ENCODE measurements at regions not wholly inside any gene's neighbourhood (a gene's known extent, or its start where the extent isn't known, plus 50 kb on each side); places are given as distances from the start of the nearest gene placed in this dataset.
A peak's percentile ranks its signal among the peaks of the same experiment; 100 is the strongest.

DNA sequence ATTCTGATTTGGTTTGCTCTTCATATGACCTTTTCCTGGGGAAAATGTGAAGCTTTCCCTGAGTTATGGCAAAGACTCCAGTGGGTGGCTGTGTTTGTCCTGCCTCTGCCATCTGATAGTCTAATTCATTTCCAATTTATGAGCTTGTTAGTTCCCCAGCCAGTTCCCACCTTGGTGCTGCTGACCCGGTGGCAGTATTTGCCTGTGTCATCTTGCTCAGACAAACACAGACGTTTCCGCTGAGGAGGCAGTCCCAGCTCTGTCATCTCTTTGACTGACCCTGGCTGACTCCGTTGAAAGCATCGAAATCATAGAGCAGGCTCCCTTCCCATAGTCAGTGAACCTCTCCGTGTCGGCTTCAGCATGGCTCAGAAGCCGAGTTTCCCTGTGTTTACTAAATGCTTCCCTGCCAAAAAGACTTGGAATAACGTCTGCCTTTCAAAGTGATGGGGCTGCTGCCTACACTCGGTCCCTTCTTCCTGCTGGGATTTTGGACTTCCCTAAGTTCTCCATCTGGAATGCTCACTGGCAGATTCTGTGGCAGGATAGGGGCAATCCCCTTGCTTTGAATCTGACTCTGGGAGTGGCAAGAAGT lies 538.3 kb downstream of the NPIPA7 start:
- TF ChIP-seq, protein P1, sequence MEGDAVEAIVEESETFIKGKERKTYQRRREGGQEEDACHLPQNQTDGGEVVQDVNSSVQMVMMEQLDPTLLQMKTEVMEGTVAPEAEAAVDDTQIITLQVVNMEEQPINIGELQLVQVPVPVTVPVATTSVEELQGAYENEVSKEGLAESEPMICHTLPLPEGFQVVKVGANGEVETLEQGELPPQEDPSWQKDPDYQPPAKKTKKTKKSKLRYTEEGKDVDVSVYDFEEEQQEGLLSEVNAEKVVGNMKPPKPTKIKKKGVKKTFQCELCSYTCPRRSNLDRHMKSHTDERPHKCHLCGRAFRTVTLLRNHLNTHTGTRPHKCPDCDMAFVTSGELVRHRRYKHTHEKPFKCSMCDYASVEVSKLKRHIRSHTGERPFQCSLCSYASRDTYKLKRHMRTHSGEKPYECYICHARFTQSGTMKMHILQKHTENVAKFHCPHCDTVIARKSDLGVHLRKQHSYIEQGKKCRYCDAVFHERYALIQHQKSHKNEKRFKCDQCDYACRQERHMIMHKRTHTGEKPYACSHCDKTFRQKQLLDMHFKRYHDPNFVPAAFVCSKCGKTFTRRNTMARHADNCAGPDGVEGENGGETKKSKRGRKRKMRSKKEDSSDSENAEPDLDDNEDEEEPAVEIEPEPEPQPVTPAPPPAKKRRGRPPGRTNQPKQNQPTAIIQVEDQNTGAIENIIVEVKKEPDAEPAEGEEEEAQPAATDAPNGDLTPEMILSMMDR (conservative IDR thresholded peaks at IDR 0.05), result no peak
- peak overlapping the region; percentile 43 for H3K27ac ChIP-seq

DNA sequence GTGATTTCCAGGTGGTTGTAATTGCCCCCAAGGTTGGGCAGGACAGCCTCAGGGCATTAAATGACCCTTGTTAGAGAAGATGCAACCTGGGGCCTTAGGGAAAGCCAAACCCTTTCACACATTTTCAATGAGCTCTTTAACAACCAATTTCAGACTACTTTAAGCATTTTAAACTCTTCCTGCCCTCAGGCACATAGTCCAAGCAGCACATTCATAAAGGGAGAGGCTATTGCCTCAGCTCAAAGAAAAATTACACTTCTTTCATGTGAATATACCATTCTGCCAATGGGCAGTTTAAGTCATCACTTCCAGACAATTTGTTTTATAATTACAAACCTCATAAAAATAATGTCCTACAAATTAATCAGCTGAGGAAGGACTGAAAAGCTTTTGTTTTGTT lies 544.5 kb downstream of the NPIPA7 start:
- no peak overlapping the region for H3K27ac ChIP-seq
- TF ChIP-seq, protein P1 (conservative IDR thresholded peaks at IDR 0.05), result no peak

DNA sequence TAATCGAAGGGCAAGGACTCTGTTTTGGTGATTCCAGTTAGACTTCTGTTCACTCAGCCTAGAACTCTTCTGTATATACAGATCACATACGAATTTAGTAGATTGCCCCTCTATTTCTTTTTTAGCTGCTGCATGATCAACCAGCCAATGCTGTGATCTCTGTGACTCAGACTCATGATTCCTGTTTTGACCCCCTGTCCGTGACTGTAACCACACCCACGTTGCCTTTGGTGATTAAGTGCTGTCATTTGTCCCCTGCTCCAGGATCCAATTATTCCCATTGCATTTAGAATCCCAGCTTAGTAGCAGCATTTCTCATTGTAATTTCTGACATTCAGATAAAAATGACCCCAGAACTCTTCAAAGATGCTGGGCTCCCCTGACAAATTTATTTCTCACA lies 545.7 kb downstream of the NPIPA7 start:
- TF ChIP-seq, protein P1 (conservative IDR thresholded peaks at IDR 0.05), result no peak
- H3K27ac ChIP-seq, result no peak overlapping the region

DNA sequence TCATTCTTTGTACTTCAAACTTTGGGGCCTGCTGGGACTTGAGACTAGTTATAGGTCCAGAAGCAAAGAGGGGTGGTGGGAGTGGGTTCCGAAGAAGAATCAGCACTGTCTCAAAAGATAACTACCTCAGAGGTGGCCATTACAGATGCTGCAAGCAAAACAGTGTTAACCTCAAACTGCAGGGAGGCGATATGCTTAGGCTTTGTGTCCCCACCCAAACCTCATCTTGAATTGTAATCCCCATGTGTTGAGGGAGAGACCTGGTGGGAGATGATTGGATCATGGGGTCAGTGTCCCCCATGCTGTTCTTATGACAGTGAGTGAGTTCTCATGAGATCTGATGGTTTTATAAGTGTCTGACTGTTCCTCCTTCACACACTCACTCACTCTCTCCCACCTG lies 545.3 kb downstream of the XYLT1 start:
- TF ChIP-seq, protein P1 (conservative IDR thresholded peaks at IDR 0.05), result no peak
- no peak overlapping the region for H3K27ac ChIP-seq

DNA sequence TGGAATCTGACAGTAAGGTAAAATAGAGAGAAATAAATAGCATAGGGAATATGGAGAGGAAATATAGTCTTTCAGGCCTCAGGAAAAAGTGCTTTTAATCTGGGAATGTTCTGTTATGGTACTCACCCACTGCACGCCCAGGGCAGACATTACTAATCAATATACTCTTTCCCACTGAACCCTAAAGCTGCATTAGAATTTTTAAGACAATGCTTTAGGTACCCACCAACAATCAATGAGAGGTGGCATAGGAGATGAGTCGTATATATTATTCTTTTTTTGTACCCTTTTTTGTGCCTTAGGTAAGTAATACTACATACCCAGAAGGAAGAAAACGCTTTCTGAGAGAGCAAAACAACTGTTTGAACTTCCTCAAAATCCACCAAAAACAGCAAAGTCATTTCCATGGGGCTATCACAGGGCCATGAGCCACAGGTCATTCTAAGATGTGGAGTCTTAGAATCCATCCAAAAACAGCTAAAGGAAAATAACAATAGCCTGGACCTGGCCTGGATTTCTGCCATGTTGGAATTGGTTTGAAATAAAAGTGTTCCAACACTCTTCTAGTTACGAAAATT lies 542.1 kb downstream of the XYLT1 start:
- TF ChIP-seq, protein P1 (conservative IDR thresholded peaks at IDR 0.05), result no peak
- H3K27ac ChIP-seq, result no peak overlapping the region

DNA sequence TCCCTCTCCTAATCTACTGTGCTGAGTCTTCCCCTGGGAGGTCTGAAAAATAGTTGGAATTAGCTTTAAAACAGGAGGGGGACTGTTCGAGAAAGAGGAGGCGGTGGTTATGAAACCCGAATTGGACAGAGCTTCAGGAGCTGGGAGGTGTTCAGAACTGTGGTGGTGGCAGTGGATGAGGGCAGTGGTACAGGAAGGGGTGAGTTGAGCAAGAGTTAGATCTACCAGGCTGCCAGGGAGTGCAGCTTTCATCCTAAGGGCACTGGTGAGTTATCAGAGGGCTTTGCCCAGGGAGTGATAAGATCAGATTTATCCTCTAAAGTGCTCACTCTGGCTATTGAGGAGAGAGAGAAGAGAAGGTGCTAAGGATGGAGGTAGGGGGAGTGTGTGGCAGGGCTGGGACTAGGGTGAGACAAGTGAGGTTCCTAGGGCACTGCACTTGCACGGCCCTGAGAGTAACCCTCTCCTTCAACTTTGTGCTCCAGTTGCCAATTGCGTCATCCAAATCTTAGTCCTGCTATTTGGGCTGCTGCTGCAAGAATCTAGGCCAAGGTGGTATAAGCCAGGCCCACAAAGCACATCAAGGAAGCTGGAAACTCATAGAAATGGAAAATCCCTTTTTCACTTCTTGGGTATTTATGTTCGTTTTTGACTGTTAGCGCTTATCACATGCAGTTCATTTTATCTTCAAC lies 540.3 kb downstream of the XYLT1 start:
- H3K27ac ChIP-seq, result no peak overlapping the region
- TF ChIP-seq, protein P1 (conservative IDR thresholded peaks at IDR 0.05), result no peak

DNA sequence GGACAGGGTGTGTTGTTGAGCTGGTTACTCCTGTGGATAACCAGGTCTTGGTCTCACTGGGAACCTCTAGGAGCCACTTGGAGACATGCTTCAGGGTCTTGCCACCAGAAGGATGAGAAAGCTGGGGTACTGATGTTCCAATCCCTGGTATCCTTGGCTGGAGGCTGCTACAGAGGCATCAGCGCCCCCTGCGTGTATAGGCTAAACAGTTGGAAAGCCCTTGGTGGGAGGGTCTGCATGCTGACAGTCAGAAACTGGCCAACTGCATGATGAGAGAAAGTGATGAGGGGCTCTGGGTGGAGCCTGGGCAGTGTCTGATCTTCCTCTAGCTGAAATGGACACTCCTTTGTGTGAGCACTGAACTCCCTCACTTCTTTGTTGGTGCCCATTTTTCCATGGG lies 536.9 kb downstream of the XYLT1 start:
- H3K27ac ChIP-seq, result no peak overlapping the region
- TF ChIP-seq, protein P1 (conservative IDR thresholded peaks at IDR 0.05), result no peak
